GM18867 (cell line): ENCODE measurements at regions not wholly inside any gene's neighbourhood (a gene's known extent, or its start where the extent isn't known, plus 50 kb on each side); places are given as distances from the start of the nearest gene placed in this dataset.
A peak's percentile ranks its signal among the peaks of the same experiment; 100 is the strongest.

Experiments used
- ATAC-seq: cut with Tn5 transposase; IDR thresholded peaks from one replicate; pipeline ENCODE4 v1.9.1; 2021; ENCODE audit warnings: mild to moderate bottlenecking, moderate library complexity; ENCODE audit not compliant: unreplicated experiment

DNA sequence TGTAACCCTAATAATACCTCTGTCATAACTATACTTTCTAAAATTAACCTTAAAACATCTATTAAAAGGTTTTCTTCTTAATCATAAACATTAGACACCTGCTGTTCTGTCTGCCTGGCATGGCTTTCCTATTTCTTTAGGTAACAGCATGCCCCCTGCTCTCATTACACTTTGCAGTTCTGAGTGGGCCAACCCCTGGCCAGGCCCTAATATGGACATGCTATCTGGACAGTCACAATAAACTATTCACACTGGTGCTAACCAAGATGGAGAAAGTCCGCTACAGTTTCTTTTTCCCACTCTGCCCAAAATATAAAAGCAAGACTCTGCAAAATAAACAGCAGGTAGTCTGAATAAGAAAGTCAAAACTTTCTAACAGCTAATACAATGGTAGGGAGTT lies 84.0 kb downstream of the ELAPOR2 start:
- no peak for ATAC-seq

DNA sequence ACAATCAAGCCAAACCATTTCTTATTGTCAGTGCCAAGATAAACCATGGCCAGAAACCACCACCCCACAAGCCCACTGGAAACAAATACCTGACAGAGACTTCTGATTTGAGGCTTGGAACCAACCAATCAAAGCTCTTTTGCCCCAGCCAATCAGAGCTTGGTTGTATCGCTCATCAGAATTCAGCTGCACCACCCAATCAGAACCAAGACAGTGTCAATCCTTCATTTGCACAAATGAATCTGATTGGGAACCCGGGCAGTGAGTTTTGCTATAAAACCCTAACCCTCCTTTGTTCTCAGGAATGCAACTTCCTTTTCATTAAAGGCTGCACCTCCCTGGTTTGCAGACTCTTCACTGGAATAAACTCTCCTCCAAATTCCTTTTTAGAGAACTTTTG lies 87.4 kb downstream of the ELAPOR2 start:
- no peak for ATAC-seq

DNA sequence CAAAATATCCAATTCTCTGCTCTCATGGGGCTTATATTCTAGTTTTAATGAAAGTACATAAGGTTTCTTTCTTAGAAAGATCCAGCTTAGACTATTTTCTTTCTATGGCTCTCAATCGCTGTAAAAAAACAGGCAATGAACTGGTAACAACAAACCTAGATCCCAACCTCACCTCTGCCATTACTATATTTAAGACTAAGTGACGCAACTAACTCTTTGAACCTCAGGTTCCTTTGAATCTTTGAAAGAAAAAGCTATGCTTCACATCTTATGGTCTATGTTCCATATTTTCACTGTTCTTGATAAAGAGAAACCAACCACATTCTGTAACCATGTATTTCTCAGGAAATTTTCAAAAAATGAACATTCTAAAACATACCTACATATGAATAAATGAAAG lies 88.5 kb downstream of the ELAPOR2 start:
- ATAC-seq, result no peak

DNA sequence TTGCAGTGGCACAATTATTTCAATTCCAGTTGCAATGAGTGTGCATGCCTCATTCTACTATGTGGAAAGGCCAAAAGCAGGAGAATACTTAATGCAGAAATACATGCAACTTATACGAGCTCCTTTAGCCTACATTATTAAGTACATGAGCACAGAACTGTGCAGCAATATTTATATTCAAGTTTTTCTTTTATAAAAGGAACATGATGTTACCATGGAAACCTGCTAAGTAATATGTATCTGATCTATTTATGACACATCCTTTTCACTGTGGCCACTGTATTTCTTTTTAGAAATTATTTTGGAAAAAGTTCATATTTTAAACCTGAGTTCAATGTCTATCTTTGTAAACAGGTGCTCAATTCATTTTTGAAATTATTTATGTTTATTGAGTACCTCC lies 88.9 kb downstream of the ELAPOR2 start:
- no peak for ATAC-seq

DNA sequence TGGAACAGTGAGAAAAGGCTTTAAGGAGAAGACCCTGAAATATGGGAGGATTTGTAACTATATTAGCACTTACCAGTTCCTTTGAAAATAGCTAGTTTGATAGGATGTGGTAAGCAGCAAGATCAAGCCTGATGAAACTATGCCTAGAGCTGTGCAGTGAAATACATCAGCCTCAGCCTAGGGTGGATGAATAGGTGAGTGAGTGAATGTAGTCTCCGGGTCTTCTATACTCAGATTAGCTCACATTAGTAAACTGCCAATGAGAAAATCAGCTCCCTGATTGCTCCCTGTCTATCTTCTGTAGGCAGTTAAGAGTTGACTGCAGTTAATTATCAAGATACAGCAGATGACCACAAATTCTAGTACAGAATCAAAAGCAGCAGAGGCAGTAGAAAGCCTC lies 89.6 kb downstream of the ELAPOR2 start:
- no peak for ATAC-seq

DNA sequence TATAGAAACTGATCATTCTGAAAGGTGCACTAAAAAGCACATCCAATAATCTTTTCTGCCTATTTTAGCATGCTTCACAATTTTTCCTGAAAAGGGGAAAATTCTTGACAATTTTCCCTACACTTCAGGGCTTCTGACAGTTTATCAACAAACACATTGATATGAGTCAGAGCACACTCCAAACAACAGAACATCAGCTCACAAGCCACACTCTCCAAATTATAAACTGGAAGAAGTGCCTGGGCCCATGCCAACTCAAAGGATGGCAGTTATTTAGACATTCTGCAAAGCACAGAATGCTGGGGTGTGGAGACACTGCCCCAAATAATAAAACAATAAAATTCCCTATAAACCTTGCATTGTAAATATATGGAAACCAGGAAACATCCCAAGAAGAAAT lies 90.8 kb downstream of the ELAPOR2 start:
- no peak for ATAC-seq

DNA sequence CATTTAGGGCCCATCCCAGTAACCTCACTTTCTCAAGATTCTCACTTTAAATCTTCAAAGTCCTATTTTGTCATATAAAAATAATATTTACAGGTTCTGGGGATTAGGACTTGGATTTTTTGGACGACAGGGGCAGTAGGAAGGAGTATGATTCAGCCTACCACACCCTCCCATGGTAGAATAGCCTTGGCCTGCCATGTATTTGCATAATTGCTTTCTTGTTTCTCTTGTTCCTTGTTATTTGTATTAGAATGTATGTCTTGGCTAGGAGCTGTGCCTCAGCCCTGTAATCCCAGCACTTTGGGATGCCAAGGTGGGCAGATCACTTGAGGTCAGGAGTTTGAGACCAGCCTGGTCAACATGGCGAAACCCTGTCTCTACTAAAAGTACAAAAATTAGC lies 92.5 kb downstream of the ELAPOR2 start:
- ATAC-seq, result peak; percentile 38

DNA sequence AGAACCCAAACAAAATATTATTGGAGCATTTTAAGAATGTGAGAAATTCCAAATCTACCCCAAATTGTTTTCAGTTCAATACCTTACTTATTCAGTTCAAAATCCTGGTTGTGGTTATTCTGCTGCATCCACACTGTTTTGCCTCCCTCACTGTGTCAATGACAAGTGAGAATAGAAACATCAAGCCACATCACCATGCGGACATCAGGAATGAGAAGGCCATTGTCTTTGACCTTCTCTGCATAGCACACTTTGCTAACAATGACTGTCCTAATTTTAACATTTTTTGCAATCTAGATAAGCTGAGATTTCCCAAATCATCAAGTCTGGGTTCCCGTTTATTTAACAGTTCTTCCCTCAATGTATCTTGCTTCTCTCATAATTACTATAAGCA lies 93.7 kb downstream of the ELAPOR2 start:
- ATAC-seq, result no peak

DNA sequence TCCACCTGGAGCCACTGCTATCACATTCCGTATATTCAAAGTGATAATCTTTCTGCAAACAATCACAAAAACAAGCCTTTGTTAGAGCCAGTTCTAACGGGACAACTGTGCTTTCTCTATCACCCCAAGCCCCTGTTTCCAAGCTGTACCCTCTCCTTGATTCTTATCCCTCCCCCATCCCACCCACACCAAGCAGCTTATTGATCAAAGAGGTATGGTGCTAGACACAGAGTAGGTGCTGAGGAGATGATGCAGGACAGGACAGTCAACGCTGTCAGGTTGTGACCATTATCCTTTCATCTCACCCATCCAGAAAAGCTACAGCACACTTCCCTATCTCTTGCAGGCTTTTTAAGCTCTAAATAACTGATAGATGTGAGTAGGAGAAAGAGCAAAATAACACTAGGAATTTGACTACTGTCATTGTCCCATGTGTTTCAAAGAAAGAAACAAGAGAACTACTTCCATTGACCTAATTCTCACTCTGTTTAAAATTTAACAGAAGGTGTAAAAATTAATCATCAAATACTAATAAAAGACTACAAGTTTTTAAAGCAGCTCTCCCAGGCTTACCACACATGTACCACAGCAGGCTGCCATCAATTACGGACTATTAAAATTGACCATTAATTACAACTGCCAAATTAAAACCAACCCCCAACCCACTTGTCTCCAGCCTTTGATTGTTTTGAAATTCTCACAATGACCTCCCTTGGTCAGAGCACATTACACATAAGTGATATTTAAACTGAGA lies 94.3 kb downstream of the ELAPOR2 start:
- ATAC-seq, result no peak

DNA sequence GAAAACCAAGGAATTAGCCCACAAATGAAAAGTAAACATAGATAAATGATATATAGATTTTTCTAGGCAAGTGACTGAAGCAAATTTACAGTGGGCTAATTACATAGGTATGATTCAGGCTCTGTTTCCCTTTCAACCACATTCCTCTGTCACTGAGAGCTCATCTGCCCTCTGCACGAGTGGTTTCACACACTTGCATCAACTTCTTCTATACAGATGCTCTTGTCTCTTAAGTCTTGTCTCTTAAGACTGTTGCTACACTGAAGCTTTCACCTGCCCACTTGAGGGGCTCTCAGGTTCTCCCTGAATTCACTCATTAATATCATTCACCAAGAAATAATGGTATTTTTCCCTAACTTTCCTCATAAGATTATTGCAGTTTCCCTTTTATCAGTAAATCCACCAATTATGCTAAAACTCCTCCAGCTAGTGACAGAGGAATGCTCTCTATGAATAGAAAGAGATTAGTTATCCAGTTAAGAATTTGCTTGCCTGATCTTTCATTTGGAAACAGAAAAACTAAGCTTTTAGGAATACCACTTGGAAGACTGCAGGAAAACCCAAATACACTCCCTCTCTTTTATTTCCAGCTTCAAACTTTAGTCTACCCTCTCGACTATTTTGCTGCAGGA lies 95.7 kb downstream of the ELAPOR2 start:
- ATAC-seq, result peak; percentile 95

DNA sequence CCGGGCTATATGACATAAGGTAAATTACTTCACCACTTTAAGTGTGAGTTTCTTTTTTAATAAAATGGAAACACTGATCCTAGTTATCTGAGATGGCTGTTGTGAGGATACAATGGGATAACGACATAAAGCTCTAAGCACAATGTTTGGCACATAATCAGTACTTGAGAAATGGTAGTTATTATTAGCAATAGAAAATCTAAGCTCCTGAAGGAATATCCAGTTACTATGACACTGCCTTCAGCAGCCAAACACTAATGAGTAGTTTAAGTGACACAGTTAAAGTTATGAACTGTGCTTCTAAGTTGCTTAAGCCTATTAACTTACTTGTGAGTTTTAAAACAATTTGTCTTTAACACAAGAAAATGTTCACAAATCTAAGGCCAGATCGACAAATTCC lies 96.8 kb downstream of the ELAPOR2 start:
- no peak for ATAC-seq

DNA sequence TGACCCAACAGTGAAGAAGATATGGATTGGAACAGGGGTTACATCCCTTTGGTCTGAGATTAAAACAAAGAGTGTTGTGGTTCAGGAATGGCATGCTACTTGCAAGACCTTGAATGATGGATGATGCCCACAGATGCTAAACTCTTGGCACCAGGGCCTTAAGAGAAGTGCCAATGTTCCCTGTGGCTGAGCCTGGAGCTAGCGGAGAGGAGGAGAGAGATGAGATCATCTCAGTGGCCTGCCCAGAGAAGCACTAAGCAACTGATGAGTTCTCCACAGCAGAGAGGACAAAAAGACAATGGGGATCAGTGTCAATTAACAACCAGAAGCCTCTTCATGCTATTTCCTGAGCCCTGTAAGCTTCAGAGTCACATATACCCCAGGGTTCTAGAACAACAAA lies 97.8 kb downstream of the ELAPOR2 start:
- ATAC-seq, result no peak

DNA sequence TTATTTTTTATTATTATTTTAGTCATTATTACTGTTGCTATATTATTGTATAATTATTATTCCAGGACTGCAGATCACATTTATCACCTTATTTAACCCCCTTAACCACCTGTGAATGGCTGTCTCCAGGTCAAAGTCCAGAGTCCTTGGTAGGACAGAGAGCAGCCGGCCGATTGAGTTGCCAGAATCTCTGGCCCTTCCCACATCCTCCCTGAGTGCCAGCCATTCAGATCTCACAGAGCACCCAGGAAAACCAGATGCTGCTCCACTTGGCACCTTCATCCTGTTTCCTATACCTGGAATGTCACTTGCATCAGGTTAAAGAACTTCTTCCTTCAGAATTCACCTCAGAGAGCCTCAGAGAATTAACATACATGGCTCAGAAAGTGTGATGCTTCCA lies 101.1 kb downstream of the ELAPOR2 start:
- no peak for ATAC-seq

DNA sequence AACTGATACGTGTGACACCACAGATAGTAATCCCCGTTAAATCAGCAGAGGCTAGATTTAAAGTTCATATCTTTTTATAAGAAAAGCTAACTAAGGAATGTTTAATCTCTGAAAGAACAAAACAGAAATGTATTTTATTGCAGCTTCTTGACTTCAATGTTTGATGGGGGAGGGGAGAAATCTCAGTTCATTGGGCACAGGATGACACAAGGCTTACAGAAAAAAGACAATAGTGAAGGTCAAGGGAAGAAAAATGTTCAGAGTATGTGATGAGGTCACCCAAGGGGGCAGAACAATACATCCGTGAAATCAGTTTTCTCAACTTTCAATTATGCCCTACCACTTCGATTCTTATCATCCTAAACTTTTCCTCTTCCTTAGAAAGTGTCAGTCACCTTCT lies 102.9 kb downstream of the ELAPOR2 start:
- no peak for ATAC-seq

DNA sequence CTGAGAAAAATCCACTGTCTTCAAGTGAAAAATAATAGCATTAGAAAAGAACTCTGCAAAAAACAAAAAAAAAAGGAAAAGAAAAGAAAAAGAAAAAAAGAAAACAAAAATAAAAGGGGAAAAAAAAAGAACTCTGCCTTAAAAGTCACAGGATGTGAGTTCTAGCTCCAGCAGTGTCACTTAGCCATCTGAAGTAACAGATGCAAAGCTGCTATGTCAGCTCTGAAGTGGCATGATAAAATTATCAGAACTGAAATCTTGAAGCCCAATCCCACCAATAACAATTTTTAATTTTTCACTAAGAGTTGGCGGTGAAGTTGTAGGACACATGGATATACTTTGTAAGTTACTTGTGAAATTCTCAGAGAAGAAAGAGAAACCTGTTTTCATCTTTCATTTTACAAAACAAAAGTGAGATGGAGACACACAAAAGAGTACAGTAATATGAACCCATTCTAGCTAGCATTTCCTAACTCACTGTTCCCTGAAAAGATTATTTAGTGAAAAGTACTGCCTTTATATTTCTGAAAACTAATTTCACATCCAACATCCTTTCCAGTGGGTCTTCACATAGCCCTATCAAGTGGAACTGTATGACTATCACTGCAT lies 103.5 kb downstream of the ELAPOR2 start:
- peak; percentile 40 for ATAC-seq

DNA sequence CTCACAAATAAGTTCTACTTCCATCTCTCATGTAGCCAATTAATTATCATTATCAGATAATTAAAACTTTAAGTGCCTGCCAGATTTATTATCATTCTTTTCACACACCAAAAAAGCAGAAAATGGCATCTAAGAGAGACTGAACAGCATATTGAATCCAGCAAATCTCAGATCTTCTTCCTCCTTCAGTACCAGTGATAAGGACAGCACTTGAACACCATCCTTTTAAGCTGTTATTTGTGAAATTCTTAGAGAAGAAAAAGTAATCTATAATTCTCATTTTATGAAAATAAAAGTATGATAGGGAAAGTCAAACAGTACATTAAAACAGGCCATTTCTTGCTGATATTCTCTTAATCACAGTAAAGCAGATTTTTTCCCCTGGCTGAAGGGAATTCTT lies 104.5 kb downstream of the ELAPOR2 start:
- no peak for ATAC-seq

DNA sequence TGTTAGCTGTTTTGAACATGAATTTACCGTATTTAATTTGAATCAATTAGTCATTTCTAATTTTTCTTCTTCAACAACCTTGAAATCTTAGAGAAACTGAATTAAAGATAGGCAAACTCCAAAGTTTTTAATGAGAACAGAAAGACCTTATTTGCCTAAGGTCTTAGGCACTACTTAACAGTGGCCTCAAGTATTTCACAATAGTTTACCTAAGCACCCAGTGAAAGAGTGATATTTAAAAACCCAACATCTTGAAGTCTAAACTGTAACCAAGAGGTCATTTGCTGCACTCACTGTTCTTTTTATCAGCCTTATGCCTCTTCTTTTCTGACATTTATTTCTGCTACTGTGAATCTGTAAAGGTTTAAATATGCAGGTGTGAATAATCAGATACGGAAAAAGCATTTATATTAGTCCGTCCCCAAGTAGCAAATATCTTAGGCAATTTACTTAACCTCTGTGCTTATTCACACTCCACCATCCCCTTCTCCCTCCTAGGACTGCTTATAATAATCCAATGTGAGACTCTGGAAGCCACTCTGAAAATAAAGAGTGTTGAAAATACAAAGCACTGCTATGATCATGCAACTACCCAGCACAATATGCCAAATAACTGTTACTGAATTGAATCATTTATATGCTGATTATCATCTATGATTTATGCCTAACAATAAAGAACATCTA lies 105.7 kb downstream of the ELAPOR2 start:
- no peak for ATAC-seq

DNA sequence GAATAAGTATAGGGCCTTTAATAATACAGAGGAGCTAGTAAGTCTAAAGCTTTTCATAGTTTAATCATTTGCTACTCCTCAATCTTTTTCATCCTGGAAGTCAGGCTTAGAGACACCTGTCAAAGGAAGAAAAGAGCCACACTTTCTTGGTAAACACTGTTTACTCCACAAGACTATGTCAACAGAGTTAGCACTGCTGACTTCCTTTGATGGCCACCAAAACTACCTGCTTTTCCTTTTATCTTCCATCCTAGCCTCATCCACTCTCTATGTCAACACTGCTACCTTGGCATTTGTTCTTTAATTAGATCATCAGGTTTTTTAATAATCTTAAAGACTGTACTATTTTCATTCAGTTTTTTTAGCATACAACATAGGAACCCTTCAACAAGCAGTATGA lies 106.2 kb downstream of the ELAPOR2 start:
- ATAC-seq, result no peak

DNA sequence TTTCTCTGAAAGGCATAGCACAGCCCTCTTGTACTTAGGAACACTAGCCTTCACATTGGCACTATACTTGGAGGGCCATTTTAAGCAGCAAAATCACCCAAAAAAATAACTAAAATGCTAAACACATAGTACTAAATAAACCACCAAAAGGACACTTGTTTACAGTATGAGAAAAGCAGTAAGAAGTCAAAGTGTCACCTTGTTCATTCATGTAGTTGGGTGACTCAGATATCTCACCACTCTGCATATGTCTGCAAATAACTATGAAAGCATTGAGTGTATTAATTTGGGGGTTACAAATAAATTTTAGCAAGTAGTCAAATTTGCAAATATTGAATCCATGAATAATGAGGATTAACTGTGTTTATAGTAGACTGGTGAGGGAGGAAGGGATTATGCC lies 107.6 kb downstream of the ELAPOR2 start:
- ATAC-seq, result no peak

DNA sequence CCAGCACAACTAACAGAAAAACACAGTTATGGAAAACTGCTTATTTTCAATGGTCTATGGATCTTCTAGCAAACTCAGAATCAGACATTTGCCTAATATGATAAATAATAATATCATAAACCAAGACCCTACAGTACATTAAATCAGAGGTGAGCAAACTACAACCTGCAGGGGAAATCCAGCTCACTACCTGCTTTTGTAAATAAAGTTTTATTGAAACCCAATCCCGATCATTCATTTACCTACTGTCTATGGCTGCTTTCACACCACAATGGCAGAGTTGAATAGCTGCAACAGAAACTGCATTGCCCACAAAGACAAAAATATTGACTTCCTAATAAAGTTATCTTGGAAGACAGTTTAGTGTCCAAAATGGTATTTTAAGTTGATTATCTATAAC lies 108.5 kb downstream of the ELAPOR2 start:
- ATAC-seq, result no peak

DNA sequence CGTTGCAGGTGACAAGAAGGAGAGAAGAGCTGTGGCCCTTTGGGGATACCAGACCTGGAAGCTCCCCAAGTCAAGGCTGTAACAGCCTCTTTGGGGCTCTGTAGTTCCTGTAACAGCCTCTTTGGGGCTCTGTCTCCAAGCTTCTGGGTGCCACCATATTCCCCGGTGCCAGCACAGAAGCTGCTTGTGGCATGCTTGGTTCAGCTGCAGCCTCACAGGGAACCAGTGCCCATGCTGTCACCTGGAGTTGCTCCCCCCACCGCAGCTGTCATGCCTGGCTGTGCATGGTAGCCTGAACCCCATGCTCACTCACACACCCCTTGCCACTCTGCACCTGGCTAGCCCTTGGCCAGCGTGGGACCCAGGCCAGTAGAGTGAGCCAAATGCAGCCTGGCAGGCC lies 109.1 kb downstream of the ELAPOR2 start:
- ATAC-seq, result no peak

DNA sequence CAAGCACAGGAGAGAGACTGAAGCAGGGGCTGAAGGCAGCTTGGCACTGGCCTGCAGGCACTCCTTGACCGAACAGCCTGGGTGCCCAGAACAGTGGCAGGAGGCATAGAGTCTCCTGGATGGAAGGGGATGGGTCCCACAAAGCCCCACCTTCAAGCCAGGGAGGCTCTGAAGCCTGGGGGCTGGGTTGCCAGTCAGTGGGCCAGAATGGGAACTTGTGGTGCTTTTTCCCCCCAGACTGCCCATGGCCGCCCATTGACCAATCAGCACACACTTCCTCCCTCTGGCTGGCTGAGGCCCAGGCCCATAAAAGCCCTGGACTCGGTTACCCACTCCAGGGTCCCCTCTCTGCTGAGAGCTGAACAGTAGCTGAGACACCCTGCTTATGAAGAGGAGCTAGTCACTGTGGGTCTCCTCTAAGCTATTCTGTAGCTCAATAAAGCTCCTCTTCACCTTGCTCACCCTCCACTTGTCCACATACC lies 109.6 kb downstream of the ELAPOR2 start:
- ATAC-seq, result no peak
